Progenitor cell of endocrine pancreas (in vitro differentiated cells): ENCODE measurements at regions not wholly inside any gene's neighbourhood (a gene's known extent, or its start where the extent isn't known, plus 50 kb on each side); places are given as distances from the start of the nearest gene placed in this dataset.

Source experiments
- DNase-seq: peaks from one replicate; pipeline ENCODE4 v3.0.0; 2021; ENCODE audit warnings: low spot score; ENCODE audit not compliant: unreplicated experiment
- H3K27ac Mint-ChIP-seq: 2 replicates; pipeline ENCODE4 v1.8.0; 2021; ENCODE audit warnings: mild to moderate bottlenecking, moderate library complexity, mixed read lengths
- H3K27me3 Mint-ChIP-seq: 2 replicates; pipeline ENCODE4 v1.8.0; 2021; ENCODE audit warnings: mixed read lengths
- H3K36me3 Mint-ChIP-seq: 2 replicates; pipeline ENCODE4 v1.8.0; 2022; ENCODE audit warnings: mixed read lengths; ENCODE audit not compliant: insufficient read depth
- H3K4me1 Mint-ChIP-seq: 2 replicates; pipeline ENCODE4 v1.8.0; 2021; ENCODE audit warnings: low read depth, mixed read lengths
- H3K4me3 Mint-ChIP-seq: 2 replicates; pipeline ENCODE4 v1.8.0; 2021; ENCODE audit warnings: low read depth, mild to moderate bottlenecking, moderate library complexity, mixed read lengths
- H3K9me3 Mint-ChIP-seq: 2 replicates; pipeline ENCODE4 v1.8.0; 2021; ENCODE audit warnings: low read depth, mixed read lengths
- TF ChIP-seq, protein P1 (sequence below): fragments of 200-600 bp; sonication (generic); IDR thresholded peaks from one replicate; pipeline ENCODE4 v1.5.0; 2021; ENCODE audit warnings: antibody characterized with exemption, mild to moderate bottlenecking; ENCODE audit not compliant: unreplicated experiment

DNA sequence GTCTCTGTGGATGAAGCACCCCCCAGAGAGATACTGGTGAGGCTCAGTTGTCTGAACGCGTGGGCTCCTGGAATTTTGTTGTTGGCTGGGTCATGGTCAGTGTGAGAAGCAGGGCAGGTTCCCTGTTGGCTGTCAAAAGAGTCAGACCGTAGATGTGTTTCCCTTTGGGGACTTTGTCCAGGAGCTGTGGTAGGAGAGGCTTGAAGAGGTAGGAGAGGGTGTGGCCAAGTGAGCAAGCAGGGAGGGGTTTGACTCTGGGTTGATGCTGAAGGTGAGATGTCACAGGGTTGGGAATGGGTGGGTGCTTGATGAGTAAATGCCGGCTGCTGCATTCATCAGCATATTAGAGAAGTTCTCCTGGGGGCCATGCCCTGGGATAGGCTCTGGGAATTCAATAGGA is 803.2 kb downstream of the TBC1D22A start:
- Mint-ChIP-seq H3K9me3 (peaks cover 68% of the 10 kb centered on the region), H3K4me3 (no peak overlapping the region), H3K27me3 (no peaks in the 10 kb centered on the region), H3K4me1 (no peaks in the 10 kb centered on the region), H3K27ac (no peak overlapping the region), H3K36me3 (peaks cover 2% of the 10 kb centered on the region)
- TF ChIP-seq, protein P1, sequence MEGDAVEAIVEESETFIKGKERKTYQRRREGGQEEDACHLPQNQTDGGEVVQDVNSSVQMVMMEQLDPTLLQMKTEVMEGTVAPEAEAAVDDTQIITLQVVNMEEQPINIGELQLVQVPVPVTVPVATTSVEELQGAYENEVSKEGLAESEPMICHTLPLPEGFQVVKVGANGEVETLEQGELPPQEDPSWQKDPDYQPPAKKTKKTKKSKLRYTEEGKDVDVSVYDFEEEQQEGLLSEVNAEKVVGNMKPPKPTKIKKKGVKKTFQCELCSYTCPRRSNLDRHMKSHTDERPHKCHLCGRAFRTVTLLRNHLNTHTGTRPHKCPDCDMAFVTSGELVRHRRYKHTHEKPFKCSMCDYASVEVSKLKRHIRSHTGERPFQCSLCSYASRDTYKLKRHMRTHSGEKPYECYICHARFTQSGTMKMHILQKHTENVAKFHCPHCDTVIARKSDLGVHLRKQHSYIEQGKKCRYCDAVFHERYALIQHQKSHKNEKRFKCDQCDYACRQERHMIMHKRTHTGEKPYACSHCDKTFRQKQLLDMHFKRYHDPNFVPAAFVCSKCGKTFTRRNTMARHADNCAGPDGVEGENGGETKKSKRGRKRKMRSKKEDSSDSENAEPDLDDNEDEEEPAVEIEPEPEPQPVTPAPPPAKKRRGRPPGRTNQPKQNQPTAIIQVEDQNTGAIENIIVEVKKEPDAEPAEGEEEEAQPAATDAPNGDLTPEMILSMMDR = no peak
- no peak for DNase-seq

DNA sequence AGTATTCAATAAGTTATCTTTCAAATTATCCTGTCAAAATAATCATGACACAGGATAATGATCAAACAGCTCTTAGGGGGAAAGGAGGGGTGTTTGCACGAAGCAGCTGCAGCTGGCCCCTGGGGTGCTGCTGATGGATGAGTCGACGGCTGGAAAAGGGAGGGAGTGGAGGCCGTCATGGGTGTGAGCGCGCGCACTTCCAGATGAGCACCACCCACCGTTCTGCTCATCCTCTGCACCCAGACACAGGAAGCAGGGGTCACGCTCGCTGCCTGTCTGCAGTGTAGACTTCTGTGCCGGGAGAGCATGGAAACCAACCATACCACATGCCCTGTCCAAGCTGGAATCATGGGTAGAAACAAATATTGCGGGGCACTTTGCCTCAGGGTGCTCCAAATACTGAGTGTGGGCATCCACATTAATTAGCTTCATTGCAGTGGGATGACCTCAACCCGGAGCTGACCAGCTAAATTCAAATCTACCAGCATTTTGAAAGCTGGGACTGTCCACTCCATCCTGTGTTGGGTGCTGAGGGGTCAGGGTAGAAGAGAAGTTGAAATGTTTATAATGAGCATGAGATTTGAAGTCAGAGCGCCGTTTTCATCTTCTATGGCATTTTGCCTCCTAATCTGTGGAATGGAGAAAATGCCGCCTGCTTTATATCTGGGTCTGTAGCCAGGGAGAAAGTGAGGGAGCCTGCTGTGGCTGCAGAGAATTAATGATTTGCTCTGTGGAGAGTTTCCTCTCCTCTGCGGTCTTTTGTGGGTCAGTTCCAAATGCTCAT is 802.4 kb downstream of the TBC1D22A start:
- no peak overlapping the region for H3K4me3 Mint-ChIP-seq
- no peak overlapping the region for H3K27ac Mint-ChIP-seq
- H3K4me1 Mint-ChIP-seq = no peaks in the 10 kb centered on the region
- H3K27me3 Mint-ChIP-seq = no peaks in the 10 kb centered on the region
- peaks cover 67% of the 10 kb centered on the region for H3K9me3 Mint-ChIP-seq
- TF ChIP-seq, protein P1 = no peak
- peaks cover 2% of the 10 kb centered on the region for H3K36me3 Mint-ChIP-seq
- no peak for DNase-seq

- DNase-seq = no peak
- TF ChIP-seq, protein P1 = no peak
- Mint-ChIP-seq H3K27ac (no peak overlapping the region), H3K9me3 (peaks cover 61% of the 10 kb centered on the region), H3K36me3 (peaks cover 2% of the 10 kb centered on the region), H3K4me3 (no peak overlapping the region), H3K4me1 (no peaks in the 10 kb centered on the region), H3K27me3 (no peaks in the 10 kb centered on the region)
These were observed 801.7 kb downstream of the TBC1D22A start for GRCh38 chr22:47564158-47564450.

GRCh38 chr22:47563406-47564157 is 801.1 kb downstream of the TBC1D22A start:
- no peaks in the 10 kb centered on the region for H3K27me3 Mint-ChIP-seq
- no peak for DNase-seq
- H3K27ac Mint-ChIP-seq = no peak overlapping the region
- H3K4me1 Mint-ChIP-seq = no peaks in the 10 kb centered on the region
- peaks cover 59% of the 10 kb centered on the region for H3K9me3 Mint-ChIP-seq
- H3K36me3 Mint-ChIP-seq = peaks cover 2% of the 10 kb centered on the region
- TF ChIP-seq, protein P1 = no peak
- no peak overlapping the region for H3K4me3 Mint-ChIP-seq

GRCh38 chr22:47561766-47562165 is 799.3 kb downstream of the TBC1D22A start:
- H3K27ac Mint-ChIP-seq = no peak overlapping the region
- H3K27me3 Mint-ChIP-seq = no peaks in the 10 kb centered on the region
- H3K9me3 Mint-ChIP-seq = peaks cover 66% of the 10 kb centered on the region
- no peak overlapping the region for H3K4me3 Mint-ChIP-seq
- H3K4me1 Mint-ChIP-seq = no peaks in the 10 kb centered on the region
- no peak for DNase-seq
- H3K36me3 Mint-ChIP-seq = peaks cover 4% of the 10 kb centered on the region
- TF ChIP-seq, protein P1 = no peak
